ENCODE measurements at regions not wholly inside any gene's neighbourhood (a gene's known extent, or its start where the extent isn't known, plus 50 kb on each side); places are given as distances from the start of the nearest gene placed in this dataset.
"Not testable (repeated sequence)": the region's sequence is repeated elsewhere in the genome, so short reads cannot be mapped to it uniquely, and the experiment has no call there.

DNA sequence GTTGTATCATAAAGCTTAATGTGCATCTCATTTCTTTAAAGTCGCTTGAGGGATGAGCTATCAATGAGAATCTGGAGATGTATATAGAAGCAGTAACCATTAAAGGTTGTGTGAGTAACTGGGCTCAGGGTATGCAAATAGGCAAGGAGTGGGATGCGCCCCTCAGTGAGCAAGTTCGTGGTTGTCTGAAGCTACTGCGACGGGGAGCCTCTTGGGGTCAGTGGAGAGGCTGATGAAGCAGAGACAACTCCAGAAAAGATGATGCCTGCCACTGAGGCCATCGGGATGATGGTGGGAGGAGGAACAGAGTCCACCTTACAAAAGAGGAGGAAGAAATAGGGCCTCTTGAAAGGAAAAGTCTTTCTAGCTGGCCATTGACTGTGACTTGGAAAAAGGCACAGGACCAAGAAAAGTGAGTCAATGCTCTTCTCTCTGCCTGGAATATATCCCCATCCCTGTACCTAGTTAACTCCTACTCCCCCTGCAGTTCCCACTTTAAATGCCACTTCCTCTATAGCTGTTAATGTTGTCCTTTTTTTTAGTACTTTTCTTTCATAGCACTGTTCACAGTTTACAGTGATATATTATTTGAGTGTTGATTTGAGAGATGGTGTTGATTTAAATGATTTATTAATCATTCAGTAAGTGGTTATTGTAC lies 51.4 kb upstream of the LSM6 start:
- DNase-seq = no peak

DNA sequence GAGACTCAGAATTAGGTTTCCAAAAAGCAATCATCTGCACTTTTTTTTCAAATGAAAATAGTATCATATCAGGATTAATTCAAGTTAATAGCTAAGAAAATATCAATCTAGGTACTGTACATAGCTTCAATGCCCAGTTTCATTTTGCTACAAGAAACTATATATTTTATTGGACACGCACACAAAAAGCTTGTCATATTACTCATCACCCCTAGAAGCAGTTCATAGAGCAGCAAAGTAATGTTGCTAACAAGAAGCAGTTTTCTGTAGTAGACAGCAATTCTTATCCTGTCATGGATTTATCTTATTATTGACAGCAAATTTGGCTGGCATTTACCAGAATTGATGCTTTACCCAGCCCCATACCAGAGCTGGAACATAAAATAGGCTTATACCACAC lies 52.3 kb upstream of the LSM6 start:
- no peak for DNase-seq

- no peak for DNase-seq
These were observed 53.1 kb upstream of the LSM6 start for GRCh38 chr4:146122398-146122797.

- no peak for DNase-seq
These were observed 53.8 kb upstream of the LSM6 start for GRCh38 chr4:146121757-146122156.

DNA sequence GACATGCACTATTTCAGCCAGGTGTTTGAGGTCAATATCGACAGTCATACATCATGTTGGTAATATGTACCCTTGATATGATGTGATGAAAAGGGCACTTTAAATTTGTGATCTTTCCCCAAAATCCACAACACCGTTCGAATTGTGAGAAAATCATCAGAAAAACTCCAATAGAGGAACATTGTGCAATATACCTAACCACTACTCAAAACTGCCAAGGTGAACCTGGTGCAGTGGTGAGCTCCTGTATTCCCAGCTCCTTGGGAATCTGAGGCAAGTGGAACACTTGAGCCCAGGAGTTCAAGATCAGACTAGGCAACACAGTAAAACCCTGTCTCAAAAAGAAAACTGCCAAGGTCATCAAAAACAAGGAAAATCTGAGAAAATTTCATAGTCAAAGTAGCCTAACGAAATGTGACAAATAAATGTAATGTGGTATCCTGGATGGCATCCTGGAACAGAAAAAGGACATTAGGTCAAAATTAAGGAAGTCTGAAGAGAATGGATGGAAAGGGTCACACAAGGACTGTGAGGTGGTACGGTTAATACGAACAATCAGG lies 55.6 kb upstream of the LSM6 start:
- DNase-seq = no peak

DNA sequence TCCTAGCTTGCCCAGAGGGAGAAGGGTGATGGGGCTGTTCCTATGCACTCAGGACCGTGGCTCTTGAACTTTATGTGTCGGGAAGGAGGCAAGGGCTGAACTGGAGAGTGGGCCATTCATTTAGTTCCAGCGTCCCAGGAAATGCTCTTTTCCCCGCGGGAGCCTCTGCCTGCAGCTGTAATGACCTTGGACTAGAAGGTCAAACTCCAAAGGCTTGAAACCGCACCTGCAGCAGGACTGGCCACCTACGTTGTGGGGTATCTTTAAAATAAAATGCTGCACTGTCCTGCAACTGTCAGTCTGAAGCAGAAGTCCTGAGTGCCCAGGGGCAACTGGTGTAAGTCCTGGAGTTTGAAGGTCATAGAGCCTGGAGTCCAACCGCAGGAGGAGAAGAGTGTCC lies 61.5 kb upstream of the LSM6 start:
- DNase-seq = no peak

GRCh38 chr4:146113171-146113570 lies 62.3 kb upstream of the LSM6 start:
- no peak for DNase-seq

DNA sequence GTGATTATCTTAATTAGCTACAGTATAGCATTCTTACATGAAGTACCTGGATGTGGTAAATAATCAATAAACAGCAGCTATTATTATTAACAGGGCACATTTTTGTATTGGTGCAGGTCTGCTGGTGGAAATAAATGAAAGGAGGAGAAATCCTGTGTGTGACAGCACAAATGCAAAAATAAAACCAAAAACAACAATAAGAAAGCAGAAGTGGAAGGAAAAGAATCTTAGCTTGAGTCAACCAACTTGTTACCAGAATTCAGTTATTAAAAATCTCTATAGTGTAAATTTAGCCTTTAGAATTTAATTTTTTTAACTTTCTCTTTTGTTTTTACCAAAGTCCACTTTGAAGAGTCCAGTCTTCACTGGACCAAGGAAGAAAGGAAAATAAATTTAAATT lies 63.1 kb upstream of the LSM6 start:
- no peak for DNase-seq

DNA sequence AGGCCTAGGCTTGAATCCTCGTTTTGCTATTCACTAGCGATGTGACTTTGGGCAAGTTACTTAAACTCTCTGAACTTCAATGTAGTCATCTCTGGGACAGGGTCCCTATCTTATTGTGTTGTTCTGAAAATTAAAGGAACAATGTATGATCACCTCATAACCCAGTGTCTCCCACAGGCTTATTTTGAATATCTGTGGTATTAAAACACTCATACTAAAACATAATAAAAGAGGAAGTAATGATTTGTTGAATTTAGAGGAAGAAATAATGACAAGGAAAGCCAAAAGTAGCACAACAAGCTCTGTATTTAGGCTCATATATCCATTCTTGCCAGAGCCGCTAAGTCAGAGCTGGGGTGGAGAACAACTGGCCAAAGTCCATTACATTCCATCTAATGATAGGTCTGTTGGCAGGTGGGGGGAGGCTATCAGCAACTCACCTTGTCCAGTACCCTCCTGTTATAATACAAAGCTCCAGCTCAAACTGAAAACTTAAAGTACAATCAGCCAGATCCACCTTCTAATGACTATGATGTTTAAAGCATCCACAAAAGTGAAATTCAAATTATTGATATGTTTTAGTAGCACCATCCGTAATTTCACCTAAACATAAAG lies 64.5 kb upstream of the LSM6 start:
- no peak for DNase-seq

DNA sequence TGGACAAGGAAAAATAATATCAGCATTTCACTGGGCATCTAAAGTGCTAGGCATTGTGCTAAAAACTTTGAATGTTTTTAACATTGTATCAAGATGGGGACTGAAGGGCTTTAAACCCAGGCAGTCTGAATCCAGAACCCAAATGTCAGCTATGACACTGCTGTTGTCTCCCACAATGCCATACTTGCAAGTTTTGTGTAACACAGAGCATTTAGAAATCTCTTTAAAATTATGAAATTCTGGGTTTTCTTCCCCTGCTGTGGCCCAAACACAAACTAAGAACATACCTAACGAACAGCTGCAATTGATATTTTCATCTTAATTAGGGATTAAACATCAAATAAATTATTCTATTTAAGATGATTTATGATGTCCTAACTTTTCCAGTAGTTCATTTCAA lies 66.8 kb upstream of the LSM6 start:
- DNase-seq = no peak

DNA sequence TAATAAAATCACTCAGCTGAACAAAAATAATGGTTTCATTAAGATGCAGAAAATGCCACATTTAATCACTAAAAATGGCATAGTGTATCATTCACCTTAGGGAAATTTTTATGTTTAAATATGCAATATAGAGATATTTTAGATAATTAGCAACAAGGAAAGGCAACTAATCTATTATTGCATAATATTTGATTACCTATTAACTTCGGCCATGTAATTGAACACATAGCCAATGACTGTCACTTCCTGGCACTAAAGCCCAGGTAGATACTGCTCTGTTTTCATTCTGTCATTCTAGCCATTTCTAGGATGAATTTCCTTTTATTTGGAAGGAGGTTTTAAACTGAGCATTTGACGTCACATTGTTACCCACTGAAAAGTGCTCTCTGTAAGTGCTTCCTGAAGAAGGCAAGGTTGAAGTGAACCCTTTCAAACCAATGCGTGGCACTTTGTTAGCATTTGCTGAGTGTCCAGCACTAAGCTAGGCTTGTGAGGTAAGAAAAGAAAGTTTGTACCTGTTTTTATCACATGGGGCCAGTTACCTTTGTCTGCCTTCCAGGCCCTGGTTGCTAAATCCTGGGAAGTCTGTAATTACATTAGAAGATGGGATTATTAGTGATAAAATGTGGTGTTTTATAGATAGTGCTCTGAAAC lies 67.8 kb upstream of the LSM6 start:
- no peak for DNase-seq

- no peak for DNase-seq
These were observed 70.1 kb upstream of the LSM6 start for GRCh38 chr4:146105464-146105863.

GRCh38 chr4:146104541-146104940 lies 71.0 kb upstream of the LSM6 start:
- no peak for DNase-seq

DNA sequence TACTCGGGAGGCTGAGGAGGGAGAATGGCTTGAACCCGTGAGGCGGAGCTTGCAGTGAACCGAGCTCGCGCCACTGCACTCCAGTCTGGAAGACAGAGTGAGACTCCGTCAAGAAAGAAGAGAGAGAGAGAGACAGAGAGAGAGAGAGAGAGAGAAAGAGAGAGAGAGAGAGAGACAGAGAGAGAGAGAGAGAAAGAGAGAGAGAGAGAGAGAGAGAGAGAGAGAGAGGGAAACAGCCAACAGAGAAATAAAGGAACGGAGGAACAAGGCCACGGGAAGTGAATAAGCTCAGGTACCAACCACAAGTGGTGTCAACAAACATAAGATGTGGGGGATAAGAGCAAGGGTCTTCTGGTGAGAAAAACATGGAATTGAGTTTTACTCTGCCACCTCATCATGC lies 71.5 kb upstream of the LSM6 start:
- DNase-seq = not testable (repeated sequence)

GRCh38 chr4:146099585-146099984 lies 75.9 kb upstream of the LSM6 start:
- no peak for DNase-seq

- no peak for DNase-seq
These were observed 76.5 kb upstream of the LSM6 start for GRCh38 chr4:146098978-146099377.

DNA sequence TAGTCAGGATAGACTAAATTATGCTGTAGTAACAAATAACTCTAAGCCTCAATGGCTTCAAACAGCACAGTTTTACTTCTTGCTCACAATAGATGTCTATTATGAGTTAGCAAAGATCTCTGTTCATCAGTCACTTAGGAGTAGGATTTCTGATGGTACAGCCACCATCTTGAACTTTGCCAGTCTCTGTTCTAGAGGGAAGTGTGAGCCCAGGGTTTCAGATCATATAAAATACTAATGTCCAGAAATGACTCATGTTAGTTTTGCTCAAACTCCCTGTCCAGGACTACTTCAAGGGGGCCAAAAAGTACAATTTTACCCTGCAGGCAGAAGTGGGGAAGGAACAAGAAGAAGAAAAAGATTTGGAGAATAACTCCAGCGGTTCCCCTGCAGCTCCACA lies 77.1 kb upstream of the LSM6 start:
- DNase-seq = no peak

- no peak for DNase-seq
These were observed 79.1 kb upstream of the LSM6 start for GRCh38 chr4:146096371-146096770.

- no peak for DNase-seq
These were observed 79.7 kb upstream of the LSM6 start for GRCh38 chr4:146095860-146096259.

GRCh38 chr4:146095091-146095690 lies 80.3 kb upstream of the LSM6 start:
- peak; percentile 8 for DNase-seq

DNA sequence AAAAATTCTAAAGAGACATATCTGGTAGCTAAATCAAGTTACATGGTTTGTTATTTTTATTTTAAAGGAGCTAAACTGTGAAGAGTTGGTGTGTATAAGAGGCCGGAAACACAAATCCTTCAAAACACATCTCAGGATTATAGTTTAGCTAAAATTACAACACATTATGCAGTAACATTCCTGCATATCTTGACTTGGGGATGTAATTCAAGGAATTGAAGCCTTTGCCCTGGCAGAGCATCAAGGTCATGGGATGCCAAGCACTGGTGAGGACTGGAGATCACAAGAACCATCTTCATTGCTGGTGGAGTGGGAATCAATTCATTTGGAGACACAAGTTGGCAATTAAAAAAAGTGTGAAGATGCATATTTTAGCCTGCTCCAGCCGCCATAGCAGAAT lies 86.8 kb upstream of the LSM6 start:
- no peak for DNase-seq

- DNase-seq = no peak
These were observed 87.7 kb upstream of the LSM6 start for GRCh38 chr4:146087856-146088255.

DNA sequence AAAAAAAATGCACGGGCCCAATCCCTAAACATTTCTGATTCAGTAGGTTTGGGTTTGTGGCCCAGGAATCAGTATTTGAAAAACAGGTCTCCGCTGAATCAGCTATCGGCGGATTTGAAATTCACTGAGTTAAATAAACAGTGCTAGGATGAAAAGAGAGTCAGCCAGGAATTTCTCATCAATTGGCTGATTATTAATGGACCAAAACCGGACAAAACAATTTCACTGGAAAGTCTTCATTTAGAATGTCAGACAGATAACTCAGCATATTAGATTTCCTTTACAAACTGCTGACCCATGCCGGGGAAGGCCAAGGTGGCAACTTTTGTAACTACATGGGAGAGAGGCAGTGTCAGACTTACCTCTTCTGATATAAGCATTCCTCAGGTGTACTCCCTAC lies 99.4 kb upstream of the LSM6 start:
- no peak for DNase-seq

GRCh38 chr4:146073517-146073916 lies 102.0 kb upstream of the LSM6 start:
- no peak for DNase-seq

All from NCI-H2171 (cell line).